ENCODE measurements at regions not wholly inside any gene's neighbourhood (a gene's known extent, or its start where the extent isn't known, plus 50 kb on each side); places are given as distances from the start of the nearest gene placed in this dataset.

DNA sequence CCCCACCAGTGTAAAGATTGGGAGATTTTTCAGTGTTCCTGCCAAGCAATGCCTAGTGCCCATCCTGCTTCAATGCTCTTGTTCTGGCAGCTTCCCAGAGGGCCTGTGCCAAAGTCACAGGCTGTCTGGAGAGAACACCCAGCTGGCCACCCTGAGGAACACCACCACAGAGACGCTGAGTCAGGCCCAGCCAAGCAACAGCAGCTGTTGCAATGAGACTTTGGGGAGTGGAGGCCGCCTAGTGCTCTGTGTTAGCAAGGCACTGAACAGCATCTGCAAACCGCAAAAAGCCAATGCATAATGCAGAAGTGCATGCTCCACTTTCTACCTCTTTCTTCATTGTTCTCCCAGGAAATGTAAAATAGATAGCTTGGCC, 168.1 kb downstream of the NXPE2 start:
- DNase-seq (peak; percentile 75), ATAC-seq (peak; percentile 99)
- intact Hi-C loops (cut with micrococcal nuclease), result no loop called here

DNA sequence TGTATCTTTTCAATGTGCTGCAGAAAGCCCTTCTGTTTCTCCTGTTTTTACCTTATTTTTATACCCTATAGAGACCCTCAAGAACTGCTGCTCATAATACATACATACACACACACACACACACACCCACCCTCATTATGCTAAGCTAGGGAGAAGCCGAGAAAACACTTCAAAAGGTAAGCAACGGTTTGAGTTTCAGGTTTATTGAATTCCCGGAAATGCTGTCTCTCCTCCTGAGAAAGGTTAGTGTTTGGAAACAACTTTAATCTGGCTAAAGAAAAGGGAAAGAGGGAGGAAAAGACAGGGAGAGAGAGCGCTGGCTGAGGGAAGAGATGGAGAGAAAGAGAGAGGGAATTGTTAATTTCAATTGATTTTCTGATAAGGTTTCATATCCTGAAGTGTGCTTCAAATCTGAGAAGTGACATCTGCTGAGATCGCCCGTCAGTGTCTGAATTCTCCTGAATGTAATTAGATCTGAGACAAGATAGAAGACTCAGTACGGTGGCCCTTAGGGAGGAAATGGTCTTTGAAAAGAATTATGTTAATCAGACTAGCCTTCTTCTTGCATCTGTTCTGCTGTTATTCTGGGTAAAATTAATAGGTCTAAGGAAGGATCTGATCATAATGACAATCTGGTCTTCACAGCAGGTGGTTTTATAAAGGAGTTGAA, 169.1 kb downstream of the NXPE2 start:
- ATAC-seq, result no peak
- intact Hi-C loops (cut with micrococcal nuclease), result no loop called here
- DNase-seq, result no peak

DNA sequence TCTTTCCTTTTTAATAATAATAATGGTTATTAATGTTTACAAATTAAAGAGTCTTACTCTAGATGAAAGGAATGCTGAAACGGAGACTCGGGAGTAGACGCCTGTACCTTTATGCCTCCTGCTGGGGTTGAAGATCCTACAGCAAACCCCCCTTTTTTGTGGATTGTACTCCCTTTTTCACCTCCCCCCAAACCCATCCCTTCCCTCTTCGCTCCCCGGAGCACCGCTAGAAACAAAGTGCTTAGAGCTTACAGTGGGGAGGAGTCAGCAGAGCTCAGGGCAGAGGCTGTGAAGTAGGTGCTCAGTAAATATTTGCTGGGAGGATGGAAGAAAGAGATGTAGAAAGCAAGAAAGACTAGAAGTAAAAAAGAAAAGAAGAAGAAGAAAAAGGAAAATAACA, 169.7 kb downstream of the NXPE2 start:
- DNase-seq (no peak), ATAC-seq (no peak)
- intact Hi-C loops (cut with micrococcal nuclease), result no loop called here

DNA sequence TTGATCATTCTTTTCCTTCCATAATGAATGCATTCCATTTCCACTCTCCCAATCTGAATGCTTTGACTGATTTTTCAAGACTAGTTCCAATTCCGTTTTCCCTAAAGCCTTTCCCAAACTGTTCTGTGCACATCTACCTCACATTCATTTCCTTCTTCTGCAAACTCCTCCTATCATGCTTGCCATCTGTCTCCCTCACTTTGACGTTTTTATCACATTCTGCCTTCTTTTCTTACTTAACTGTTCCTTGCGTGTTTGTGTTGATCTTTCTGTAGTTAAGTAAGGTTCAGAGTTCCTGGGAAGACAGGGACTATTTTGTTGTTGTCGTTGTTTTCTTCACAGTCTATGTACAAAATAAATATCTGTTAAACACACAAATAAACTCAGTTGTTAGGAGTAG, 179.0 kb downstream of the NXPE2 start:
- DNase-seq (no peak), ATAC-seq (no peak)
- intact Hi-C loops (cut with micrococcal nuclease), result no loop called here

DNA sequence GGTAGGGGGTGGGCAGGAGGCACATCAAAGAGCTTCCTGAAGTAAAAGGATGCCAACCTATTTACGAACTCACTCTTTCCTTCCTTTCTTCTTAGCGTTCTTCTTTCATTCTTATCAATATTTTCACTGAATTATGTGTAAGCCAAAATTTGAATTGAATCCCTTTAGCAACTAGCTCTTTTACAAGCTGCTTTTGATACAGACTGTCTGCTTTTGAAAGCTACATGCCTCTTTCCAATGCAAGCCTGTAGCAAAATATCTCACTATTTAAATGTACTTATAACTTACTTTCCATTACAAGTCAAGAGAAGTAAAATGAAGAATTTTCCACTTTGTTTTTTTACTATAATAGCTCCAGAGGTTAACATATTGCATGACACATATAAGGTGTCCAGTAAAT, 186.6 kb downstream of the NXPE2 start:
- no peak for DNase-seq
- no peak for ATAC-seq
- intact Hi-C loops (cut with micrococcal nuclease), result no loop called here

DNA sequence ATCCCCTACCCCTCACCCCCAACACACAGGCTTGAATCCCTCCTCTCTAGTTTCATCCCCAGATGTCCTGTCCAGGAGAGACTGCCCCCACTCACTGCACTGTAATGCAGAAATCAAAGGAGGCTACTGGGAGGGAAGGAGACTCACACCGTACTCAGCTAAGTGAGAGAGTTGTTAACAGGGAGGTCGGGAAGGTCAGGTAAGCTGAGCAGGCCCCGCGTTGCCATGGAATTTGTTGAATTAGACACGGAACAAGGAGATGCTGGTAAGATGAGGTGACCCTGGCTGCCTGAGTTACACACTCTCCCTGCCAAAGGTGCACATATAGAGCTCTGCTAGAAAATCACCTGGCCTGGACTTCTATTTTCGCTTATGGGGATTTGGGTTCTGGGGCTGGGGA, 197.9 kb downstream of the NXPE2 start:
- ATAC-seq, result no peak
- no peak for DNase-seq
- intact Hi-C loops (cut with micrococcal nuclease), result no loop called here

DNA sequence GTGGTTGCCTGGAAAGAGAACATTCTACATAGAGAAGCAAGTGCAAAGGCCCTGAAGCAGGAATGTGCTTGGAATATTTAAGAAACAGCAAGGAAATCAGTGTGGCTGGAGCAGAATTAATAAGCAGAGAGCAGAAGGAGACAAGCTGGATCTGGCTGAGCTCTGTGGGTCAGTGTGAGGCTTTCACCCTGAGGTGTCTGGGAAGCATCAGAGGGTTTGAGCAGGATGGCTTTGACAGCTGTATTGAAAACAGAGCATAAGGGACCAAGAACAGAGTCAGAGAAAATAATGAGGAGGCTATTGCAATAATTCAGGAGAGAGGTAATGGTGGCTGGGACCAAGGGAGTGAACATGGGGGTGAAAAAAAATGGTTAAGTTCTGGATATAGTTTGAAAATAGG, 199.6 kb downstream of the NXPE2 start:
- ATAC-seq (no peak), DNase-seq (no peak)
- intact Hi-C loops (cut with micrococcal nuclease), result no loop called here

DNA sequence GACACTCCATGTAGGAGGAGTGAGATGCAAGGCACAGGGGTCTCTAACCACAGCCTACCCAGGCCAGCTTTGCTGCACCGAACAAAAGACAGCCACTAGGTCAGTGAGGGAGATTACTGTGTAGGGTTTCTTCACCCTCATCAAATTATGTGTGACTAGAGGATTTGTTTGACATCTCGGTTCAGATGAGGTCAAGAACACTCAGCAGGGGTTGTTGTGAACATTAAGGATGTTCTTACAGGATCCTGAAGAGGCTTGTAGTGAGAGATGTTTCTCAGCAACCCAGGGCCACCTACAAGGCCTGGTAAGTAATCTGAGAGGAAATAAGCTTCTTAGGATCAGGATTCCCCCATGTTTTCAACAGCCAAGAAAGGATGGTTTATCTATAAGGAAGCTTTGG, 202.1 kb downstream of the NXPE2 start:
- DNase-seq, result no peak
- no peak for ATAC-seq
- intact Hi-C loops (cut with micrococcal nuclease), result no loop called here

DNA sequence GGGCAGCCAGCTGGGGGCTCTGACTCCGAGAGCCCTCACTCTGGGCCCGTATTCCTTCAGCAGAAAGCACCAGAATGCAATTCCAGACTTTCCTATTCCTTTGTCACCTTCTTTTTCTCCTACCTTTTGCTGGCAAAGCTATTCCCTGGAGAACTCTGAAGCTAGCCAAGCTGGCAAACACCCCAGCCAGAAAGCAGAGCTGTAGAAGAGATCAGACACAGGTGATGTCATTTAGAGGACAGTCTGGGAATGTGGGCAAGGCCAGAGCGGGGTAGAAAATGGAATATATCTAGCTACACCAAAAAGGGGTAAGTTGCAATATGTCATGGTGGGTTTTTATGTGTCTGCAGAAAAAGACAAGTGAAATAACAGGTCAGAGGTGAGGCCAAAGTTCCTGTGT, 205.1 kb downstream of the NXPE2 start:
- intact Hi-C loops (cut with micrococcal nuclease), result no loop called here
- ATAC-seq (peak; percentile 94), DNase-seq (peak; percentile 47)

DNA sequence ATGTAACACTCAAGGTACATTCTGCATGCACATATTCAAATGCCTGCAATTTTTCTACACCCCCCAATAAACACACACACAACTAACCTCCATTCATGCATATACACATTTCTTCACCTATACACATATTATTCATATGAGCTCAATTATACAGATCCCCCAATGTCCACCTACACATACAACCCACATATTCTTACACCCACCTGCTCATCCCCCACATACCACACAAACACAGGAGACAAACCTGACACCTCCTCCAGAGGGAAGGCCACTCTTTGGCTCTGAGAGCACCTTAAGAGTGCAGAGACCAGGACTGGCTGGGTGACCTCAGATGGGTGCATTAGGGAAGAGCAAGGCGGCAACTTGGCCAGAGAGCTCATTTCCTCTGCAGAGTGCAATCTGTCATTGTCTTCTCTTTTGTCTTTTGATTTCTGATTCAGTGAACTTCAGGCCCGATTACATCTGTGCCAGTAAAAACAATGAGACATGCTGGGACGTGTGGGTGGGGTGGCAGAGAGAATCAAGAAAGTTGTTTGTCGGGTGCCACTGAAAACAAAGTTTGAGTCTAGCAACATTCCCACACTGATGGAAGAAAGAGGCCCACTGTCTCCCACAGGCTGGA, 208.4 kb downstream of the NXPE2 start:
- intact Hi-C loops (cut with micrococcal nuclease), result no loop called here
- DNase-seq (no peak), ATAC-seq (no peak)

DNA sequence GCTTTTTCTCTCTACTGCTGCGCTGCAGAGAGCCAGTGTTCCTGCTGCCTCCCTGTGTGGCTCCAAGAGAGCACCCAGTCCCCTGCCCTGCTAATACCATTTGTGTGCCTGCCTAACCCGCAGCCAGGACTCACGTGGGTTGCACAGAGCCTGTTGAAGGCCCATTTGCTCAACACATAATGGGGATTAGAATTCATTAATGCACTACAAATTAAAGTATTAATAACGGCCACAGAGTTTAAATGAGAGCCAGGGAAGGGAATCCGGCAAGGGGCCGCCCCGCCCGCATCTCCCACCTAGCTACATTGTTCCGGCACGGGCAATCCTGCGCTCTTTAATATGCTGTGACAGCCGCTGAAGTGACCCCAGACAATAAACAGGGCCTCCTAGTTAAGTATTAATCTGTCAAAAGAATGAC, 211.3 kb downstream of the NXPE2 start:
- peak; percentile 78 for ATAC-seq
- intact Hi-C loops (cut with micrococcal nuclease), result no loop called here
- DNase-seq, result peak; percentile 41

DNA sequence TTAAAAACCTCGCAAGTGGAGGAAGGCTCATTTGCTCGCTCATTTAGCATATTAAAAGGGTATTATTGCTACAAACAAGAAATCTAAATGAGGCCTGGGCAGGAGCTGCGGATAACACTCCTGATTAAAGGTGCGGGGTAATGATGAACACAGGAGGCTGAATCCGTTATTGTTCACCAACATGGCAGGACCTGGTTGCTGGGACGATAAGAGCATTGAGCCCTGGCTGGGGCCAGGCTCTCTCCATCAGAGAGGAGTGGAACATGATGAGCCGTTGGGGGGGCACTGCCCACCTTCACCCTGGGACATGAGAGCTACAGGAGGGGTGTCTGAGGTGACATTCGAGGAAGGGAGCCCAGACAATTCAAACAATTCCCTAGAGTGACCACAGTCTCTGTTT, 211.7 kb downstream of the NXPE2 start:
- no peak for DNase-seq
- intact Hi-C loops (cut with micrococcal nuclease), result no loop called here
- ATAC-seq, result peak; percentile 35

DNA sequence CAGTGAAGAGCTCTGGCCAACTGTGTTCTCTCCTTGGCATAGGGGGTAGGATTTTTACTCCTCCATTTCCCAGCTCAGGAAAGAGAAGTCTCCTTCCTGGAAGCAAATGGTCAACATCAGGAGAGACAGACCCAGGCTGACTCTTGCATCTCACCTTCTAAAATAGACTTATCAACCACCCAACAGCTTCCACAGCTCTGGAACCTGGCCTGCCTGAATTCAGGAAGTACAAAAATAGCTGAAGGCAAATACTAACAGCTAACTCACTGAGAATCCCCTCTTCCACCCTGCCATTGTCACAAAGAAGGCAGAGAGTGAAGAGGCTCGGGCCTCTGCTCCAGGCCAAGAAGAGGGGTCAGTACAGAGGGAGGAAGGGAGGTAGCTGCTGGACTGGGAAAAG, 213.6 kb downstream of the NXPE2 start:
- intact Hi-C loops (cut with micrococcal nuclease), result no loop called here
- peak; percentile 70 for ATAC-seq
- no peak for DNase-seq

DNA sequence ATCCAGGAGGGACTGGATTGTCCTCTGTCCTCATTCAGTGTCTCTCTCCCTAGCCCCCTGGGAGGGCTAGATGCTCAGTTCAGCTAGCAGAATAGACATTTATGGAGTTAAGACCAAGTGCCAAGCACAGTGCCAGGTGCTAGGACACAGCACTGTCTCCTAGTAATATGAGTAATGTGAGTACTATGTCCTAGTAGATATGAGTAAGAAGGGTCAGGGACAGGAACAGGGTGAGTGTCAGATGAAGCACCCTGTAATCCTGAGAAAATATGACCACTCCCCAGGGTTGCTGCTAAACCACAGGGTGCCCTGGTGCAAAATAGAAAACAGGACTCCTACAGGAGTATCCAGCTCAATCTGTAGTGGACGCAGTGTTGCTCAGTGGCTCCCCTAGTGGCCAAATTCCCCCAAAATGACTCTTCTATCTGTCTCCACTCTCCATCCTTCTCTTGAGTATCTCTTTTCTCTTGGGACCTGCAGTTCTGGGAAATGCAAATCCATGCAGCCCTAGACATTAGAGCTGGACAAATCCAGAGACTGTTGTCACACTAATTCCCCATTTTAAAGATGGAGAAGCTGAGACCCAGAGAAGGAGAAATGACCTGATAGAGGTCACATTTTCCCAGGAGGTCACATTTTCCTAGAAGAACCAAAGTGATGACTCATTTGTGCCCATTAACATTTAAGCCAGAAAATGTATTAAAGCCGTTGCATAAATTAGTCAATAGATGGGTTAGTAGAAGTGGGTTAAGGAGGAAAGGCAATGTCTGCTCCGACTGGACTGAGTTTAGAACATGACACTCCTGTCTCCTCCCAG, 214.3 kb downstream of the NXPE2 start:
- ATAC-seq (peak; percentile 48), DNase-seq (no peak)
- intact Hi-C loops (cut with micrococcal nuclease), result no loop called here

DNA sequence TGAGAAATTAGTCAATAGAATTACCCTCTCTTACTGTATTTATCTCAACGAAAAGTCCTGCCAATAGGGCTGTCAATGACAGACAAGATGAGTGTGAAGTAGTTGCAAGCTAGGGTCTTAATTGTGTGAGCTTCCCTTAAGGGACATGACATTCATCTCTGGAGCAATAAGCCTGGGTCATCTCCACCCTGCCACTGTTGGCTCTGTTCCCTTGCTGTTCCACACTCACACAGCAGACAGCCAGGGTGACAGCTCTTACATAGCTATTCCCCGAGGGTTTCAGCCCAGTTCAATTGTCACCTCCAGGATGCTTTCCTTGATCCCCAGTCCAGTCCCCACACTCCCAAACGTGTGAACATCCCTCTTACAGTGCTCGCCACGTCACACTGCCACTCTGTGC, 215.0 kb downstream of the NXPE2 start:
- intact Hi-C loops (cut with micrococcal nuclease), result no loop called here
- DNase-seq (no peak), ATAC-seq (peak; percentile 9)

DNA sequence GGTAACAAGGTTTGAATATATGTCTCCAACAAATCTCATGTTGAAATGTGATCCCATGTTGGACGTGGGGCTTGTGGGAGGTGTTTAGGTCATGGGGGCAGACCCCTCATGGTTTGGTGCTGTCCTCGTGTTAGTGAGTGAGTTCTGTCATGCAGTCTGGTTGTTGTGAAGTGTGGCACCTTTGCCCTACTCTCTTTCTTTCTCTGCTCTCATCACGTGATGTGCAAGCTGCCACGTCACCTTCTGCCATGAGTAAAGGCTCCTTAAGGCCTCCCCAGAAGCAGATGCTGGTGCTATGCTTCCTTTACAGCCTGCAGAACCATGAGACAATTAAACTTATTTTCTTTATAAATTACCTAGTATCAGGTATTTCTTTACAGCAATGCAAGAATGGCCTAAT, 218.3 kb downstream of the NXPE2 start:
- DNase-seq (no peak), ATAC-seq (no peak)
- intact Hi-C loops (cut with micrococcal nuclease), result no loop called here

DNA sequence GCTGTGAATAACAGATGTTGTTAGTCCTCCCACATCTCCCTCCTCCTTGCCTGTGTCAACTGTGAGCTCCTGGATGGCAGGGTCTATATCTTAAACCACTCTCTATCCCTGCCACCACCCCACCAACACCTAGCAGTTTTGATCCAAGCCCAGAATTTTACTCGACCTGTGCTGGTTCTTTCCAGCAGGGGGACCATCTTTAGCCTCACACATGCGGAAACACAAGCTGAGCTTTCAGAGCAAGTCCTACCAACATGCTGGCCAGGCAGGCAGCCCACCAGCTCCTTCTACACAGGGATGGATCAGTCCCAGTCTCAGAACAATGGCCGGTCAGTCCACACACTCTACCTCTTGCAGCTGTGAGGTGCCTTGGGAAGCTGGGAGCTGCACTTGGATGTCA, 231.5 kb downstream of the NXPE2 start:
- ATAC-seq (no peak), DNase-seq (no peak)
- intact Hi-C loops (cut with micrococcal nuclease), result no loop called here

DNA sequence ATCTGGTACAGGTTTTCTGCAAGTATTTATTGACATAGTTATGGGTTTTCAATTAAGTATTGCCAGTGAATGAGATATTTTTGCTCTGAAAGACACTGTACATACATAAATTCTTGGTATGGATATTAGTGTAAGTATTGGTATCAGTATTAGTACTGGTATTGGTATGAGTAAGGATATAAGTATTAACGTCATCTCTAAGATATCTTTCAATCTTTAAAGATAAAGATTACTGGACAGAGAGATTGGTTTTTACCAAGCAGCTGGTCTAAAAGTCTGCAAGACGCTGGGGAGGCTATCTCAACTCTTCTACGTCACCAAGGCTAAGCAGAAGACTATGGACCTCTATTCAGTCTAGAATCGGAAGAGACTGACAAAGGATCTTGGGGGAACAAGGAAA, 234.5 kb downstream of the NXPE2 start:
- DNase-seq (no peak), ATAC-seq (no peak)
- intact Hi-C loops (cut with micrococcal nuclease), result no loop called here

DNA sequence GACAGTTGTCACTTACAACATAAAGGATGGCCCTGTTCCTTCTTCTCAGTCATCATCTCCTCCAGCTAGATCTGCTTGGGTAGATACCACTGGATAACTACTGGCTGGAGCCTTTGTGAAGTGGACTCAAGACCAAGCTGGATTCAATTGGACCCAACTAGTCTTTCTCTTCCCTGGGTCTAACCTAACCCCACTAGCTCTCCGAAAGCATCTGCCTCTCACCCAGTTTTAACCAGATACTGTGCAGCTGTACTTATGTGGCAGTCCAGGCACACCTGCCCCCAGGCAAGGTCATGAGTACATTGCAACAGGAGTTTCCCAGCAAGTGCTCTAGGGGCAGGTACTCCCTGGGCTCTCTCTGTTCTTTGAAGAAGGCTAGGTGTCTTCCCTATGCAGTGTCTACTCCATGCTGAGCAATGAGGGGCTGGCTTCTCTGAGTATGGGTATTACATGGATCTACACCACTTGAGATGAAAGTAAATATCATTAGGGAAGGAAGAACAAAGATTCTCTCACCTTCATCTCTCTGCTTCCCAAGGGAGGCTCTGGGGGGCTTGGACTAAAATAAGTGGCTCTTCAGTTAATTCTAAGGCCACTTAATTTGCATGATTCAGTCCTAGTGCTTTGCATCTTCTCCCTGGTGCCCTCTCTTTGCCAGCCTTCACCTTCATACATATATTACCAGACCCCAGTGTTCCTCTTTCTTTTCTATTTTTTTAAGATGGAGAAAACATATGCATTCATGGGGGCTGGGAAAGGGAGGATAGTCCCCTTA, 236.1 kb downstream of the NXPE2 start:
- DNase-seq (no peak), ATAC-seq (no peak)

More for the DNA sequence above, 236.1 kb downstream of the NXPE2 start:
- intact Hi-C loops (cut with micrococcal nuclease), result no loop called here
